ENCODE measurements at regions not wholly inside any gene's neighbourhood (a gene's known extent, or its start where the extent isn't known, plus 50 kb on each side); places are given as distances from the start of the nearest gene placed in this dataset.

DNA sequence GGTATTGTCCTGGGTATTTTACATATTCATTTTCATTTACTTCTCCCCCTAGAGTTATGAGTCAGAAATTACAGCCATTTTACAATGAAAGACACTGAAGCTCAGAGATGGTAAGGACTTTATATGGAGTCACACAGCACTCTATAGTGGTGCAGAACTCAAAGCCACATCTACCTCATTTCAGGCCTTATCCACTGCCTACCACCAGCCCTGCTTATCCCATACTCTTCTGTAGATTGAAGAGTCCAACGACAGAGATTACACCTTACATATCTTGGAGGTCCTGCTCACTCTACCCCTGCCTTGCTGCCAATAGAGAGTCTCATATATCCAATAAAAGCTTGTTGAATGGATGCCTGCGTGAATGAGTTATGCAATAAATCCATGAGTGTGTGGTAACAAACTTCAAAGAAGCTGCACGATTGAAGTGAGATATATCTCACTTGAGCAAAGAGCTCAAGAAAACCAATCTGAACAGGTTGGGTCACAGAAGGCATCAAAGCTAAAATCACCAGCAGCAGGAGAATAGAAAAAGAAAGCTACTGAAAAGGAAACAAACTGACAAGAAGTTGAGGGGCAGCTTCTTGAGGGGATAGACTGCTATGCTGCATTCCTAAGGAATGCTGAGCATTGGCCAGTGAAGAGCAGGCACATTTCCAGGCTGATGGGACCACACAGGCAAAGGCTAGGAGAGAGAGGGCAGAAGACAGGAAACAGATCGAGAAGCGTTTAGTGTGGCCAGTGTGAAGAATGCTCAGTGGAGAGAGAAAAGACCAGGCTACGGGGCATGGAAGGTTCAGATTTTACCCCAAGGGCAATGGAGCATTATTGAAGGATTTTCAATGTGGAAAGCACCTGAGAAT lies 585.6 kb downstream of the DHX35 start:
- no peak for DNase-seq
- BruUV-seq (replicated peaks), result no TSS peak
- 0 out of 2 replicates have a peak, but pooled peaks cover 3% of the 10 kb centered on the region for H4K20me1 ChIP-seq (ENCODE audit: insufficient read depth)
- no peak overlapping the region for H3K4me2 ChIP-seq
- ChIA-PET CTCF (no interaction called here), POLR2A (ENCODE audit: unreplicated experiment) (interaction anchor here (0.6 kb wide), 1 partner anchor 625 kb away, joined by 5 read pairs; no protein-coding TSS in a partner anchor)
- no peaks in the 10 kb centered on the region for H3K9me2 ChIP-seq (ENCODE audit: insufficient read depth)
- no peak overlapping the region for H3K27ac ChIP-seq
- no peaks in the 10 kb centered on the region for H3K36me3 ChIP-seq (ENCODE audit: low read depth)
- no peak overlapping the region for H2AFZ ChIP-seq
- no peak overlapping the region for H3K4me3 ChIP-seq
- H3K4me1 ChIP-seq (replicated peaks; ENCODE audit: insufficient read depth), result no peaks in the 10 kb centered on the region
- no peak for TF ChIP-seq EZH2 (IDR thresholded peaks at IDR 0.05; ENCODE audit: low read depth)
- TF ChIP-seq, protein P1, sequence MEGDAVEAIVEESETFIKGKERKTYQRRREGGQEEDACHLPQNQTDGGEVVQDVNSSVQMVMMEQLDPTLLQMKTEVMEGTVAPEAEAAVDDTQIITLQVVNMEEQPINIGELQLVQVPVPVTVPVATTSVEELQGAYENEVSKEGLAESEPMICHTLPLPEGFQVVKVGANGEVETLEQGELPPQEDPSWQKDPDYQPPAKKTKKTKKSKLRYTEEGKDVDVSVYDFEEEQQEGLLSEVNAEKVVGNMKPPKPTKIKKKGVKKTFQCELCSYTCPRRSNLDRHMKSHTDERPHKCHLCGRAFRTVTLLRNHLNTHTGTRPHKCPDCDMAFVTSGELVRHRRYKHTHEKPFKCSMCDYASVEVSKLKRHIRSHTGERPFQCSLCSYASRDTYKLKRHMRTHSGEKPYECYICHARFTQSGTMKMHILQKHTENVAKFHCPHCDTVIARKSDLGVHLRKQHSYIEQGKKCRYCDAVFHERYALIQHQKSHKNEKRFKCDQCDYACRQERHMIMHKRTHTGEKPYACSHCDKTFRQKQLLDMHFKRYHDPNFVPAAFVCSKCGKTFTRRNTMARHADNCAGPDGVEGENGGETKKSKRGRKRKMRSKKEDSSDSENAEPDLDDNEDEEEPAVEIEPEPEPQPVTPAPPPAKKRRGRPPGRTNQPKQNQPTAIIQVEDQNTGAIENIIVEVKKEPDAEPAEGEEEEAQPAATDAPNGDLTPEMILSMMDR (conservative IDR thresholded peaks at IDR 0.05), result no peak
- intact Hi-C loops (cut with micrococcal nuclease; ENCODE audit: unreplicated experiment), result no loop called here
- H3F3A ChIP-seq (ENCODE audit: insufficient read depth, low read depth), result no peaks in the 10 kb centered on the region
- no peaks in the 10 kb centered on the region for H3K79me2 ChIP-seq (ENCODE audit: low read depth)
- H3K9me3 ChIP-seq (ENCODE audit: insufficient read depth, low read depth), result no peaks in the 10 kb centered on the region
- H3K27me3 ChIP-seq (ENCODE audit: insufficient read depth, low read depth), result peaks cover 44% of the 10 kb centered on the region

DNA sequence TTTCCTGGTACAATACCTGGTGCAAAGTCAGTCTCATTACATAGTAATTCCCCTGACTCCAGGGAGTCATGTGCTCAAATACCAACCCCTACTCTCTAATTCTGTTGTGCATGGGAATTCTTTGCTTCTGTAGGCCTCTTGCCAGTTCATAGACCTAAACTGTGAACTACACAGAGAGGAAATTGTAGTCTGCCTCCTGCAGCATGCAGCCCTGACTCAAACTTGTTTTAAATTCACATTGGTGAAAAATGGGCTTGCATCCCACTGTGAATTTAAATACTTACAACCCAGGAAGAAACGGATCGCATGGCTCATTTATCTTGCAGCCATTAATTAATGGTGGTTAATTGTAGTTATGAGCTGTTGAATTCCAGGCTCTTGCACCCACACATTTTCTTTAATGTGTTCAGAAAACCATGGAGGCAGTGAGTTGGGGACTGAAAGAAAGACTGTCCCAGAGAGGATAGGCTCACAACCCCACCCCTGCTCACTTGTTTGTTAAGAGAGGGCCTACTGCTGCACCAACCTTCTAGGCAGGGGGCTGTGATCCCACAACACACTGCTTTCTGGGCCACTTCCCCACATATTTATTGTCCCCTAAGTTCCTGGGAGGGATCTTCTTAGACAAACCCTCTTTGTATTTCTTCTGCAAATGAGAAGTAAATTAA lies 579.1 kb downstream of the DHX35 start:
- no peak for TF ChIP-seq EZH2 (IDR thresholded peaks at IDR 0.05; ENCODE audit: low read depth)
- TF ChIP-seq, protein P1 (conservative IDR thresholded peaks at IDR 0.05), result no peak
- Histone ChIP-seq H3K27me3 (ENCODE audit: insufficient read depth, low read depth) (peaks cover 4% of the 10 kb centered on the region; the same call in 1 of the 2 replicates), H3K36me3 (ENCODE audit: low read depth) (no peaks in the 10 kb centered on the region), H2AFZ (no peak overlapping the region), H3F3A (ENCODE audit: insufficient read depth, low read depth) (no peaks in the 10 kb centered on the region), H3K79me2 (ENCODE audit: low read depth) (no peaks in the 10 kb centered on the region), H4K20me1 (ENCODE audit: insufficient read depth) (no peaks in the 10 kb centered on the region), H3K4me3 (no peak overlapping the region), H3K9me2 (ENCODE audit: insufficient read depth) (no peaks in the 10 kb centered on the region), H3K4me1 (replicated peaks; ENCODE audit: insufficient read depth) (no peaks in the 10 kb centered on the region), H3K9me3 (ENCODE audit: insufficient read depth, low read depth) (no peaks in the 10 kb centered on the region), H3K27ac (no peak overlapping the region), H3K4me2 (no peak overlapping the region)
- intact Hi-C loops (cut with micrococcal nuclease; ENCODE audit: unreplicated experiment), result no loop called here
- no TSS peak for BruUV-seq (replicated peaks)
- no peak for DNase-seq
- CTCF ChIA-PET, result no interaction called here
- POLR2A ChIA-PET (ENCODE audit: unreplicated experiment), result no interaction called here

DNA sequence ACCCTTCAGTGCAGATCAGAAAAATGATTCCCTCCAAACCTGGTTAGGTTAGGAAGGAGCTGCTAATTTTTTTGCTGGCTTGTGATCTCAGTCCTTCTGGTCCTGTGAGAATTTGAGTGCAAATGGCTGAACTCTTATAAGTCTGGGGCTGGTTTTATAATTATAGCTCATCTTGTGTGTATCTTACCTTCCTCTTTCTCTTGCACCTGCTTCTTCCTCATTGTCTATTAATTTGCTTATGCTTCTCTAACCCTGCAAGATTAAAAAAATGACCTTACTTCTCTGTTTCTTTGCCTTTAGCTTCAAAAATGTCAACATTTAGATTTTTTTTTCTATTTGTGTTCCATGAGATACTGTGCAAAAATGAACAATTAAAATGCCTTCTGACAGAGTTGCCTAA lies 576.2 kb downstream of the DHX35 start:
- no peaks in the 10 kb centered on the region for H3K79me2 ChIP-seq (ENCODE audit: low read depth)
- POLR2A ChIA-PET (ENCODE audit: unreplicated experiment), result no interaction called here

More for the DNA sequence above, 576.2 kb downstream of the DHX35 start:
- H3K4me1 ChIP-seq (replicated peaks; ENCODE audit: insufficient read depth), result no peaks in the 10 kb centered on the region
- intact Hi-C loops (cut with micrococcal nuclease; ENCODE audit: unreplicated experiment), result no loop called here
- no peak for DNase-seq
- H3K36me3 ChIP-seq (ENCODE audit: low read depth), result no peaks in the 10 kb centered on the region
- H3F3A ChIP-seq (ENCODE audit: insufficient read depth, low read depth), result no peaks in the 10 kb centered on the region
- no TSS peak for BruUV-seq (replicated peaks)
- no peak overlapping the region for H3K27ac ChIP-seq
- TF ChIP-seq, protein P1 (conservative IDR thresholded peaks at IDR 0.05), result no peak
- no peak for TF ChIP-seq EZH2 (IDR thresholded peaks at IDR 0.05; ENCODE audit: low read depth)
- no peak overlapping the region for H3K4me2 ChIP-seq
- no peaks in the 10 kb centered on the region for H3K9me3 ChIP-seq (ENCODE audit: insufficient read depth, low read depth)
- CTCF ChIA-PET, result no interaction called here
- H3K4me3 ChIP-seq, result no peak overlapping the region
- no peaks in the 10 kb centered on the region for H3K9me2 ChIP-seq (ENCODE audit: insufficient read depth)
- H4K20me1 ChIP-seq (ENCODE audit: insufficient read depth), result no peaks in the 10 kb centered on the region
- peaks cover 5% of the 10 kb centered on the region; the same call in 1 of the 2 replicates for H3K27me3 ChIP-seq (ENCODE audit: insufficient read depth, low read depth)
- H2AFZ ChIP-seq, result peak overlapping the region; percentile 26; the same call in 1 of the 2 replicates
